ENCODE measurements at regions not wholly inside any gene's neighbourhood (a gene's known extent, or its start where the extent isn't known, plus 50 kb on each side); places are given as distances from the start of the nearest gene placed in this dataset.

DNA sequence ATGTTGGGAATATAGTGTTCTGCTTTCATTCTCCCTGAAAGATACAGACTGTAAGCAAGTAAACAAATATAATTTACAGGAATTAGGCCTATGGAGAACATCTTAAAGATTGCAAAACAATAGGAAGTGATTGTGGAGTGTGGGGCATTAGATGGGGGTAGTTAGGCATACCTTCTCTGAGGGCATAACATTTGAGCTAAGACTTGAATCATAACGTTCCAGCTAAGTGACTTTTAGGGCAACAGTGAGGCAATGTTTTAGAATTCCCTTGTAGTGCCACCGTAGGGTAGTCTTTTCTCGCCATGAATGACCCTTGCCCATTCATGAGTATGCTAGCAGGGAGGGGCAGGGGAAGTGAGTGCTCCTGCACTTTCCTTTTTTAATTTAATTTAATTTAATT, 173.3 kb downstream of the SPATA31D1 start:
- no peak for ATAC-seq (ENCODE audit: low read depth)

DNA sequence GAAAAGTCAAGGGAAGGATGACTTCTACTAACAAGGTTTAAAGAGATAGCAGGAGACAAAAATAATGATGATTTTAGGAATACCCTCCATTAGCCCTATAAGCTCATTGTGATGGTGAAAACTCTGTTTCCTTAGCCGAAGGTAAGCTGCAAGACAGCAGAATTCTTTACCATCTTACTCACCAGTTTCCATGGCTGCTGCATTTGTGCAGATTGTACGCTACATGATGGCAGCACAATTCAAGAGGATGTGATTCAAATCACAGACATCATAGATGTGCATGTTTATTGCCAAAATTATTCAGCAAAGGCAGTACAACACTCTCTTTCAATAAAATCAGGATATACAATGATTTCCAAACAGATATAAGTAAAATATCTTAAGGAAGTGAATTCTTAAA, 175.6 kb downstream of the SPATA31D1 start:
- intact Hi-C loops (cut with micrococcal nuclease): no loop called here
- H3K27ac ChIP-seq (ENCODE audit: low read length in 2 of 2): no peak overlapping the region
- H3K4me1 ChIP-seq (ENCODE audit: control insufficient read depth in 2 of 2, insufficient read depth in 2 of 2, low read length in 2 of 2): peaks cover 3 to 5% of the 10 kb centered on the region in 2 donors
- ChIA-PET CTCF (no interaction called here), POLR2A (no interaction called here)
- no peaks in the 10 kb centered on the region for H3K79me2 ChIP-seq (ENCODE audit: control insufficient read depth, insufficient read depth, low read length)
- no peak for ATAC-seq (ENCODE audit: low read depth)
- no peaks in the 10 kb centered on the region for H3K36me3 ChIP-seq (replicated peaks in 1 of 2; ENCODE audit: control extremely low read depth in 1 of 2, control insufficient read depth in 1 of 2, extremely low read depth in 1 of 2, insufficient read depth in 2 of 2, low read length in 1 of 2)
- DNase-seq: no peak
- no peak overlapping the region for H3K9ac ChIP-seq (ENCODE audit: low read length)
- no peaks in the 10 kb centered on the region for H3K9me3 ChIP-seq (ENCODE audit: control extremely low read depth in 1 of 3, control insufficient read depth in 2 of 3, insufficient read depth in 1 of 3, low read length in 2 of 3)
- TF ChIP-seq, protein P1, sequence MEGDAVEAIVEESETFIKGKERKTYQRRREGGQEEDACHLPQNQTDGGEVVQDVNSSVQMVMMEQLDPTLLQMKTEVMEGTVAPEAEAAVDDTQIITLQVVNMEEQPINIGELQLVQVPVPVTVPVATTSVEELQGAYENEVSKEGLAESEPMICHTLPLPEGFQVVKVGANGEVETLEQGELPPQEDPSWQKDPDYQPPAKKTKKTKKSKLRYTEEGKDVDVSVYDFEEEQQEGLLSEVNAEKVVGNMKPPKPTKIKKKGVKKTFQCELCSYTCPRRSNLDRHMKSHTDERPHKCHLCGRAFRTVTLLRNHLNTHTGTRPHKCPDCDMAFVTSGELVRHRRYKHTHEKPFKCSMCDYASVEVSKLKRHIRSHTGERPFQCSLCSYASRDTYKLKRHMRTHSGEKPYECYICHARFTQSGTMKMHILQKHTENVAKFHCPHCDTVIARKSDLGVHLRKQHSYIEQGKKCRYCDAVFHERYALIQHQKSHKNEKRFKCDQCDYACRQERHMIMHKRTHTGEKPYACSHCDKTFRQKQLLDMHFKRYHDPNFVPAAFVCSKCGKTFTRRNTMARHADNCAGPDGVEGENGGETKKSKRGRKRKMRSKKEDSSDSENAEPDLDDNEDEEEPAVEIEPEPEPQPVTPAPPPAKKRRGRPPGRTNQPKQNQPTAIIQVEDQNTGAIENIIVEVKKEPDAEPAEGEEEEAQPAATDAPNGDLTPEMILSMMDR (IDR thresholded peaks at IDR 0.05): no peak
- H3K27me3 Mint-ChIP-seq: no peaks in the 10 kb centered on the region
- H2AFZ ChIP-seq (ENCODE audit: insufficient read depth, low read depth, low read length, poor library complexity, severe bottlenecking): no peak overlapping the region
- WGBS (ENCODE audit: insufficient coverage): 88% methylated on average over 2 of the region's 2 CpGs
- H3K27me3 ChIP-seq (replicated peaks in 1 of 4; ENCODE audit: control extremely low read depth in 1 of 4, control insufficient read depth in 3 of 4, insufficient read depth in 4 of 4, low read length in 3 of 4): no peaks in the 10 kb centered on the region
- H3K4me1 Mint-ChIP-seq: peaks cover 10% of the 10 kb centered on the region
- H3K4me3 Mint-ChIP-seq: no peak overlapping the region
- peaks cover 2% of the 10 kb centered on the region for H3K9me3 Mint-ChIP-seq (ENCODE audit: insufficient read depth)
- no peak overlapping the region for H3K4me3 ChIP-seq (ENCODE audit: control extremely low read depth in 1 of 5, extremely low read depth in 1 of 5, insufficient read depth in 1 of 5, low read depth in 2 of 5, low read length in 4 of 5)
- no peak overlapping the region for H3K27ac Mint-ChIP-seq
- H3K4me2 ChIP-seq (replicated peaks; ENCODE audit: low read depth, low read length, poor library complexity, severe bottlenecking): no peak overlapping the region
- no peaks in the 10 kb centered on the region for H4K20me1 ChIP-seq (ENCODE audit: control insufficient read depth, insufficient read depth, low read length, poor library complexity, severe bottlenecking)

More for the DNA sequence above, 173.3 kb downstream of the SPATA31D1 start:
- no peaks in the 10 kb centered on the region for H3K27me3 ChIP-seq (replicated peaks in 1 of 4; ENCODE audit: control extremely low read depth in 1 of 4, control insufficient read depth in 3 of 4, insufficient read depth in 4 of 4, low read length in 3 of 4)
- H3K4me3 ChIP-seq (ENCODE audit: control extremely low read depth in 1 of 5, extremely low read depth in 1 of 5, insufficient read depth in 1 of 5, low read depth in 2 of 5, low read length in 4 of 5): no peak overlapping the region
- WGBS (ENCODE audit: insufficient coverage): 96% methylated on average over 3 of the region's 3 CpGs
- TF ChIP-seq, protein P1 (IDR thresholded peaks at IDR 0.05): no peak
- no peak for TF ChIP-seq EZH2 (IDR thresholded peaks at IDR 0.05; ENCODE audit: borderline replicate concordance, insufficient read depth, low read depth, low read length, poor library complexity, severe bottlenecking)
- Mint-ChIP-seq H3K27ac (no peak overlapping the region), H3K27me3 (no peaks in the 10 kb centered on the region), H3K4me3 (no peak overlapping the region), H3K9me3 (ENCODE audit: insufficient read depth) (peaks cover 2% of the 10 kb centered on the region), H3K4me1 (peaks cover 3% of the 10 kb centered on the region)
- no peaks in the 10 kb centered on the region for H3K36me3 ChIP-seq (replicated peaks in 1 of 2; ENCODE audit: control extremely low read depth in 1 of 2, control insufficient read depth in 1 of 2, extremely low read depth in 1 of 2, insufficient read depth in 2 of 2, low read length in 1 of 2)
- intact Hi-C loops (cut with micrococcal nuclease): no loop called here
- H3K9me3 ChIP-seq (ENCODE audit: control extremely low read depth in 1 of 3, control insufficient read depth in 2 of 3, insufficient read depth in 1 of 3, low read length in 2 of 3): no peaks in the 10 kb centered on the region
- H3K9ac ChIP-seq (ENCODE audit: low read length): no peak overlapping the region
- ChIA-PET POLR2A (no interaction called here), CTCF (no interaction called here)
- H2AFZ ChIP-seq (ENCODE audit: insufficient read depth, low read depth, low read length, poor library complexity, severe bottlenecking): no peak overlapping the region
- H3K4me1 ChIP-seq (ENCODE audit: control insufficient read depth in 2 of 2, insufficient read depth in 2 of 2, low read length in 2 of 2): no peaks in the 10 kb centered on the region
- no peaks in the 10 kb centered on the region for H4K20me1 ChIP-seq (ENCODE audit: control insufficient read depth, insufficient read depth, low read length, poor library complexity, severe bottlenecking)
- H3K4me2 ChIP-seq (replicated peaks; ENCODE audit: low read depth, low read length, poor library complexity, severe bottlenecking): no peak overlapping the region
- H3K27ac ChIP-seq (ENCODE audit: low read length in 2 of 2): no peak overlapping the region
- no peak for DNase-seq
- no peaks in the 10 kb centered on the region for H3K79me2 ChIP-seq (ENCODE audit: control insufficient read depth, insufficient read depth, low read length)
